MCF 10A (cell line): ENCODE measurements at regions not wholly inside any gene's neighbourhood (a gene's known extent, or its start where the extent isn't known, plus 50 kb on each side); places are given as distances from the start of the nearest gene placed in this dataset.

ENCODE experiments used
- BruUV-seq: library from RNA; stranded (reverse); fragments of 400-500 nt; replicated peaks from 2 replicates; lab custom pipeline; 2021; lab: Mats Ljungman, UMichigan
- CTCF ChIA-PET: fragments of 300-600 bp; sonication (Branson Sonifier 250); formaldehyde crosslinking; extraction: SDS; loops from one replicate; lab custom pipeline; 2021; ENCODE audit warnings: antibody characterized with exemption, inconsistent platforms; lab: Yijun Ruan, JAX
- POLR2A ChIA-PET: fragments of 300-600, 350-650 bp; sonication (Branson Sonifier 250); formaldehyde crosslinking; extraction: SDS; loops from one replicate; lab custom pipeline; 2020; ENCODE audit warnings: antibody characterized with exemption, inconsistent platforms; lab: Yijun Ruan, JAX
- DNase-seq: peaks from one replicate; pipeline ENCODE4 v3.0.0-alpha.2; 2018; ENCODE audit not compliant: unreplicated experiment
- H3K27ac Mint-ChIP-seq: one replicate; pipeline ENCODE4 v1.8.0; 2022; ENCODE audit warnings: mild to moderate bottlenecking, low read depth, mixed read lengths; ENCODE audit not compliant: unreplicated experiment
- H3K27me3 Mint-ChIP-seq: one replicate; pipeline ENCODE4 v1.8.0; 2022; ENCODE audit warnings: mixed read lengths; ENCODE audit not compliant: insufficient read depth, unreplicated experiment
- H3K36me3 Mint-ChIP-seq: one replicate; pipeline ENCODE4 v1.8.0; 2022; ENCODE audit warnings: mild to moderate bottlenecking, moderate library complexity, mixed read lengths; ENCODE audit not compliant: insufficient read depth, unreplicated experiment
- H3K4me1 Mint-ChIP-seq: one replicate; pipeline ENCODE4 v1.8.0; 2022; ENCODE audit warnings: mixed read lengths; ENCODE audit not compliant: insufficient read depth, unreplicated experiment
- H3K4me3 Mint-ChIP-seq: one replicate; pipeline ENCODE4 v1.8.0; 2022; ENCODE audit warnings: mild to moderate bottlenecking, moderate library complexity, mixed read lengths; ENCODE audit not compliant: unreplicated experiment
- H3K9me3 Mint-ChIP-seq: one replicate; pipeline ENCODE4 v1.8.0; 2022; ENCODE audit warnings: mixed read lengths; ENCODE audit not compliant: unreplicated experiment
- intact Hi-C: fragments of 100-400 bp; cut with micrococcal nuclease; formaldehyde crosslinking; loops from 2 replicates; pipeline ENCODE4 v1.14.1; 2022
- TF ChIP-seq, protein P1 (sequence below): fragments of 200-600 bp; IDR thresholded peaks from one replicate; pipeline ENCODE4 v1.8.0; 2022; ENCODE audit warnings: antibody characterized with exemption, mild to moderate bottlenecking; ENCODE audit not compliant: unreplicated experiment

DNA sequence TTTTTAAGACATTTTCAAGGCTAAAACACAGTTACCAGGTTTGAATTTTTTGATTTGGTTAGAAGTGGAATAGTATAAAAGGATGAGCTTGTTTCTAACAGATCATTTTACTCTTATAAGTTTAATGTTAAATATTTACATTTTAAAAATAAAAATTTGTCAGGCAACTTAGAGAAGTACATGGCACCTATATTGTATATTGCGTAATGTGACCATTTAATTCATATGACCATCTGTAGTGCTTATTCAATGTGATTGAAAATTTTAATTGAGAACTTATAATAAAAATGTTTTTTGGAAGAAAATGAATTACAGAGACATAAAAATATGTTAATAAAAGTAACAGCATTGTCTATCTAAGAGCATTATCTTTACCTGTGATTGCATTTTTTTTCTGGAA lies 1632.4 kb downstream of the RPA4 start:
- Mint-ChIP-seq H3K9me3 (no peaks in the 10 kb centered on the region), H3K4me1 (no peaks in the 10 kb centered on the region), H3K27ac (no peak overlapping the region), H3K4me3 (no peak overlapping the region), H3K27me3 (peaks cover 30% of the 10 kb centered on the region), H3K36me3 (no peaks in the 10 kb centered on the region)
- ChIA-PET CTCF (no interaction called here), POLR2A (no interaction called here)
- TF ChIP-seq, protein P1, sequence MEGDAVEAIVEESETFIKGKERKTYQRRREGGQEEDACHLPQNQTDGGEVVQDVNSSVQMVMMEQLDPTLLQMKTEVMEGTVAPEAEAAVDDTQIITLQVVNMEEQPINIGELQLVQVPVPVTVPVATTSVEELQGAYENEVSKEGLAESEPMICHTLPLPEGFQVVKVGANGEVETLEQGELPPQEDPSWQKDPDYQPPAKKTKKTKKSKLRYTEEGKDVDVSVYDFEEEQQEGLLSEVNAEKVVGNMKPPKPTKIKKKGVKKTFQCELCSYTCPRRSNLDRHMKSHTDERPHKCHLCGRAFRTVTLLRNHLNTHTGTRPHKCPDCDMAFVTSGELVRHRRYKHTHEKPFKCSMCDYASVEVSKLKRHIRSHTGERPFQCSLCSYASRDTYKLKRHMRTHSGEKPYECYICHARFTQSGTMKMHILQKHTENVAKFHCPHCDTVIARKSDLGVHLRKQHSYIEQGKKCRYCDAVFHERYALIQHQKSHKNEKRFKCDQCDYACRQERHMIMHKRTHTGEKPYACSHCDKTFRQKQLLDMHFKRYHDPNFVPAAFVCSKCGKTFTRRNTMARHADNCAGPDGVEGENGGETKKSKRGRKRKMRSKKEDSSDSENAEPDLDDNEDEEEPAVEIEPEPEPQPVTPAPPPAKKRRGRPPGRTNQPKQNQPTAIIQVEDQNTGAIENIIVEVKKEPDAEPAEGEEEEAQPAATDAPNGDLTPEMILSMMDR: no peak
- intact Hi-C loops: no loop called here
- BruUV-seq: no TSS peak
- no peak for DNase-seq

DNA sequence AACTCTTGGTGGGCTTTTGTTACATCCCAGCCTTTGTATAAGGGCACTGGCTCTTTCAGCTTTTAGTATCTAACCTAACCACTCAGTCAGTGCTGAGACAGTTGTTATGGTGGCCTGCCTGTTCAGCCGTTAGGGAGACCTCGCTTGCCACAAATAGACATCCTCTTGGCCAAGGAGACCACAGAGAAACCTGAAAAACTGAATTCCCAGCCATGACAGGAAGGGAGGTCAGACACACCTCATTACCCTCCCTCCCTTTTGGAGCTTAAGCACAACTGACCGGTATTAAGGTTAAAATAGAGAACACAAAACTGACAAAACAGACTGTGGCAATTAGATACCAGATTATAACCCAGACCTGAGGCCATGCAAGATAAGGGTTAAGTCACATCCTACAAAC lies 1639.3 kb downstream of the RPA4 start:
- H3K27me3 Mint-ChIP-seq: peaks cover 28% of the 10 kb centered on the region

DNA sequence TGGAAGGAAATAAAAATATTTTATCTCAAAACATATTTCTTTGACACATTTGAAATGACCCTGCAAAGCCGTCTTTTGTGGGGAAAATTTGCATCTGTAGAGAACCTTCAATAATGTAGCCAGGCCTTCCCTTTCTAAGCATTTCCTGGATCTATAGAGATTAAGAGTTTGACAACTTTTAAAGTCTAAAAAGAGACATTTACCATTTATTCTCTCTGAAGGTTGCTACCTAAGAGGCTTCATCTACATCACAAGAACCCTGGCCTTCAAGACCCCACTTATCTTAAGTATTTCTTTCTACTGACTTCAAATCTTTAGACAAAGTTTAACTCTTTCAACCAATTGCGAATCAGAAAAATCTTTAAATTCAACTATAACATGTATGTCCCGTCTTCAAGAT lies 1639.8 kb downstream of the RPA4 start:
- BruUV-seq: no TSS peak
- Mint-ChIP-seq H3K4me3 (no peak overlapping the region), H3K36me3 (no peaks in the 10 kb centered on the region), H3K4me1 (no peaks in the 10 kb centered on the region), H3K27me3 (peaks cover 33% of the 10 kb centered on the region), H3K9me3 (no peaks in the 10 kb centered on the region), H3K27ac (no peak overlapping the region)
- intact Hi-C loops: no loop called here
- no peak for DNase-seq
- POLR2A ChIA-PET: no interaction called here
- CTCF ChIA-PET: no interaction called here
- TF ChIP-seq, protein P1: no peak

More for the DNA sequence above, 1639.3 kb downstream of the RPA4 start:
- no peaks in the 10 kb centered on the region for H3K4me1 Mint-ChIP-seq
- H3K9me3 Mint-ChIP-seq: no peaks in the 10 kb centered on the region
- no peak overlapping the region for H3K27ac Mint-ChIP-seq
- TF ChIP-seq, protein P1: no peak
- no peak for DNase-seq
- H3K36me3 Mint-ChIP-seq: no peaks in the 10 kb centered on the region
- BruUV-seq: no TSS peak
- intact Hi-C loops: no loop called here
- no peak overlapping the region for H3K4me3 Mint-ChIP-seq
- ChIA-PET POLR2A (no interaction called here), CTCF (no interaction called here)

DNA sequence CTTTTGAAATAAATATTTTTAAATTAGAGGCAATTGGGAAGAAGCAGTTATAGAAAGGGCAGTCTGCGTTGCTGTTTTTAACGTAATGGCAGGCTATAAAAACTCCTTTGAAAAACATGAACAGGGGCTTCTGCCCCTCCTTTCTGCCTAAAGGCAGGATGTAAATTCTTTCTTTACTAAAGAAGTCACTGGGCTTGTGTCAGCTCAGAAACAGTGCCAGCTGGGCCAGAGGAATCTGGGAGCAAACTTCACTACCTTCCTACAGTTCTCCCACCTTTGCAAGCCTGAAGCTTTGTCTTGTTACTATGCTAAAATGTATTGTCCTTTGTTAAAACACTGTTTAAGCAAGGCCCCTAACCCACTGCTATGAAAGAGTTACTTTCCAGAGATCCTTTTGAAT lies 1664.8 kb downstream of the RPA4 start:
- peaks cover 7% of the 10 kb centered on the region for H3K9me3 Mint-ChIP-seq

More for the DNA sequence above, 1664.8 kb downstream of the RPA4 start:
- H3K27ac Mint-ChIP-seq: no peak overlapping the region
- H3K4me1 Mint-ChIP-seq: no peaks in the 10 kb centered on the region
- TF ChIP-seq, protein P1: no peak
- POLR2A ChIA-PET: no interaction called here
- no TSS peak for BruUV-seq
- intact Hi-C loops: no loop called here
- H3K4me3 Mint-ChIP-seq: no peak overlapping the region
- H3K36me3 Mint-ChIP-seq: no peaks in the 10 kb centered on the region
- CTCF ChIA-PET: no interaction called here
- peaks cover 52% of the 10 kb centered on the region for H3K27me3 Mint-ChIP-seq
- no peak for DNase-seq
